K562 (cell line): ENCODE measurements at regions not wholly inside any gene's neighbourhood (a gene's known extent, or its start where the extent isn't known, plus 50 kb on each side); places are given as distances from the start of the nearest gene placed in this dataset.

Experiments
- ETS2 ChIP-seq: IDR thresholded peaks from 2 replicates; pipeline ENCODE4 v1.6.1; 2016; ENCODE audit warnings: borderline replicate concordance, missing genetic modification characterization, mild to moderate bottlenecking, moderate library complexity, missing compliant biosample characterization; ENCODE audit not compliant: poor library complexity, severe bottlenecking
- HDAC3 ChIP-seq: fragments of 450-650 bp; IDR thresholded peaks from 2 replicates; pipeline ENCODE4 v1.6.1; 2018; ENCODE audit warnings: borderline replicate concordance, mild to moderate bottlenecking, moderate library complexity; ENCODE audit not compliant: partially characterized antibody
- MGA ChIP-seq: fragments of 450-650 bp; IDR thresholded peaks from 2 replicates; pipeline ENCODE4 v1.6.1; 2016; ENCODE audit warnings: mild to moderate bottlenecking, moderate library complexity
- NRF1 ChIP-seq, 2 experiments: fragments of 450-650 bp; IDR thresholded peaks in 1 of 2; conservative IDR thresholded peaks in 1 of 2; 2 replicates each; pipeline ENCODE4 v1.6.1; 2014; ENCODE audit warnings: mild to moderate bottlenecking in 2 of 2
- ZNF511 ChIP-seq: sonication (generic); formaldehyde crosslinking; IDR thresholded peaks from 2 replicates; pipeline ENCODE4 v1.8.0; 2022; ENCODE audit warnings: mild to moderate bottlenecking, missing genetic modification reagents
- ZNF609 ChIP-seq: sonication (generic); formaldehyde crosslinking; IDR thresholded peaks from 2 replicates; pipeline ENCODE4 v1.8.1; 2023; ENCODE audit warnings: missing genetic modification reagents, mild to moderate bottlenecking, borderline replicate concordance
- ZNF77 ChIP-seq: fragments of 250-450 bp; sonication (Bioruptor Pico); IDR thresholded peaks from 2 replicates; pipeline ENCODE4 v1.5.0; 2020
- TF ChIP-seq, protein P1 (sequence below): fragments of 250-450 bp; sonication (Bioruptor Pico); IDR thresholded peaks from 2 replicates; pipeline ENCODE4 v1.9.0; 2021; ENCODE audit warnings: mild to moderate bottlenecking
- TF ChIP-seq, protein P2 (sequence below): sonication (generic); formaldehyde crosslinking; IDR thresholded peaks from 2 replicates; pipeline ENCODE4 v1.8.0; 2022; ENCODE audit warnings: missing genetic modification reagents, mild to moderate bottlenecking, moderate library complexity, borderline replicate concordance

- no peak for TF ChIP-seq MGA
- no peak for TF ChIP-seq ETS2 (tag)
- no peak for TF ChIP-seq ZNF77 (CRISPR knock-in tag)
- TF ChIP-seq ZNF511 (CRISPR knock-in tag): no peak
- TF ChIP-seq HDAC3: no peak
- TF ChIP-seq NRF1 (conservative IDR thresholded peaks at IDR 0.05 in 1 of 2, IDR thresholded peaks at IDR 0.05 in 1 of 2): no peak
- TF ChIP-seq, protein P1, sequence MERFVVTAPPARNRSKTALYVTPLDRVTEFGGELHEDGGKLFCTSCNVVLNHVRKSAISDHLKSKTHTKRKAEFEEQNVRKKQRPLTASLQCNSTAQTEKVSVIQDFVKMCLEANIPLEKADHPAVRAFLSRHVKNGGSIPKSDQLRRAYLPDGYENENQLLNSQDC (CRISPR knock-in tag): no peak
- TF ChIP-seq ZNF609 (CRISPR knock-in tag): no peak
- TF ChIP-seq, protein P2, sequence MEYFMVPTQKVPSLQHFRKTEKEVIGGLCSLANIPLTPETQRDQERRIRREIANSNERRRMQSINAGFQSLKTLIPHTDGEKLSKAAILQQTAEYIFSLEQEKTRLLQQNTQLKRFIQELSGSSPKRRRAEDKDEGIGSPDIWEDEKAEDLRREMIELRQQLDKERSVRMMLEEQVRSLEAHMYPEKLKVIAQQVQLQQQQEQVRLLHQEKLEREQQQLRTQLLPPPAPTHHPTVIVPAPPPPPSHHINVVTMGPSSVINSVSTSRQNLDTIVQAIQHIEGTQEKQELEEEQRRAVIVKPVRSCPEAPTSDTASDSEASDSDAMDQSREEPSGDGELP: no peak
Observed at GRCh38 chr2:42998721-42999120, 206.3 kb upstream of the HAAO start (continued).
